ENCODE measurements at regions not wholly inside any gene's neighbourhood (a gene's known extent, or its start where the extent isn't known, plus 50 kb on each side); places are given as distances from the start of the nearest gene placed in this dataset.
"Not testable (repeated sequence)": the region's sequence is repeated elsewhere in the genome, so short reads cannot be mapped to it uniquely, and the experiment has no call there.

GRCh38 chrX:20672476-20672875 lies 405.8 kb upstream of the RPS6KA3 start:
- no peak for DNase-seq
- POLR2A ChIA-PET: no interaction called here
- H3K36me3 Mint-ChIP-seq: no peaks in the 10 kb centered on the region

DNA sequence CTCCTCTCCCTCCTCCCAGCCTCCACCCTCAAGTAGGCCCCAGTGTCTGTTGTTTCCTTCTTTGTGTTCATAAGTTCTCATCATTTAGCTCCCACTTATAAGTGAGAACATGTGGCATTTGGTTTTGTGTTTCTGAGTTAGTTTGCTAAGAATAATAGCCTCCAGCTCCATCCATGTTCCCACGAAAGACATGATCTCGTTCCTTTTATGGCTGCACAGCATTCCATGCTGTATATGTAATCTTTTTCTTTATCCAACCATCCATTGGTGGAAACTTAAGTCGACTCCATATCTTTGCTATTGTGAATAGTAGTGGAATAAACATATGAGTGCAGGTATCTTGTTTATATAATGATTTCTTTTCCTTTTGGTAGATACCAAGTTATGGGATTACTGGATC lies 405.0 kb upstream of the RPS6KA3 start:
- H3K9me3 Mint-ChIP-seq, H3K27me3 Mint-ChIP-seq, H3K36me3 Mint-ChIP-seq, ATAC-seq, POLR2A ChIA-PET, H3K4me3 Mint-ChIP-seq, H3K4me1 Mint-ChIP-seq, DNase-seq, H3K27ac Mint-ChIP-seq: not testable (repeated sequence)

More at GRCh38 chrX:20672476-20672875, 405.8 kb upstream of the RPS6KA3 start:
- ATAC-seq: no peak
- Mint-ChIP-seq H3K27ac (no peak overlapping the region), H3K4me1 (no peaks in the 10 kb centered on the region), H3K4me3 (no peak overlapping the region), H3K27me3 (peaks cover 0 to 5% (median 0%) of the 10 kb centered on the region in 5 donors), H3K9me3 (peaks cover 0 to 2% (median 0%) of the 10 kb centered on the region in 9 donors)

- no peaks in the 10 kb centered on the region for H3K4me1 Mint-ChIP-seq
- no peak overlapping the region for H3K27ac Mint-ChIP-seq
- H3K36me3 Mint-ChIP-seq: no peaks in the 10 kb centered on the region
- H3K4me3 Mint-ChIP-seq: no peak overlapping the region
- DNase-seq: no peak
- no peak for ATAC-seq
- POLR2A ChIA-PET: no interaction called here
- peaks cover 0 to 2% (median 0%) of the 10 kb centered on the region in 9 donors for H3K9me3 Mint-ChIP-seq
- peaks cover 0 to 5% (median 0%) of the 10 kb centered on the region in 5 donors for H3K27me3 Mint-ChIP-seq
Measured at GRCh38 chrX:20670611-20671010, 403.9 kb upstream of the RPS6KA3 start.

DNA sequence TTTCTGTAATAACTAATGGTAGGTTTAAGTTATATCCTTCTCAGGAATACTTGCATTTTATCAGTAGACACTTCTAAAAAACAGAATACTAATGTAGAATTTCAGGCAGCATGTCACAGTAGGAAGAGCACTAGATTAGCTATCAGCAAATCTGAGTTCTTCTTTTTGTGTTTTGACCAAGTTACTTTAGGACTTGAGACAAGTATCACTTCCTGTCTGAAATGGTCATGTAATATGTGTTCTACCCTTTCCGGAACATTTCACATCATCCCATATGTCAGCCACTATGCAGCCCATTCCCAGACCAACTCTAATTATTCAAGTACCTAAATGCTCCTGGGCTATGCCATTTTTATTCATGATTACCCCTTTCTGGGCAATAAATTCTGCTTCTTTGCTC lies 401.8 kb upstream of the RPS6KA3 start:
- ATAC-seq (no peak), DNase-seq (no peak)
- Mint-ChIP-seq H3K4me3 (no peak overlapping the region), H3K9me3 (no peaks in the 10 kb centered on the region), H3K27me3 (peaks cover 0 to 2% (median 0%) of the 10 kb centered on the region in 5 donors), H3K4me1 (no peaks in the 10 kb centered on the region), H3K27ac (no peak overlapping the region), H3K36me3 (no peaks in the 10 kb centered on the region)
- POLR2A ChIA-PET: no interaction called here

- DNase-seq (no peak), ATAC-seq (no peak)
- H3K9me3 Mint-ChIP-seq: peaks cover 0 to 5% (median 0%) of the 10 kb centered on the region in 9 donors
- POLR2A ChIA-PET: no interaction called here
- H3K4me1 Mint-ChIP-seq: no peaks in the 10 kb centered on the region
- peaks cover 0 to 6% (median 0%) of the 10 kb centered on the region in 3 donors for H3K36me3 Mint-ChIP-seq
- H3K27ac Mint-ChIP-seq: no peak overlapping the region
- no peaks in the 10 kb centered on the region for H3K27me3 Mint-ChIP-seq
- no peak overlapping the region for H3K4me3 Mint-ChIP-seq
Measured at GRCh38 chrX:20666331-20666730, 399.6 kb upstream of the RPS6KA3 start.

DNA sequence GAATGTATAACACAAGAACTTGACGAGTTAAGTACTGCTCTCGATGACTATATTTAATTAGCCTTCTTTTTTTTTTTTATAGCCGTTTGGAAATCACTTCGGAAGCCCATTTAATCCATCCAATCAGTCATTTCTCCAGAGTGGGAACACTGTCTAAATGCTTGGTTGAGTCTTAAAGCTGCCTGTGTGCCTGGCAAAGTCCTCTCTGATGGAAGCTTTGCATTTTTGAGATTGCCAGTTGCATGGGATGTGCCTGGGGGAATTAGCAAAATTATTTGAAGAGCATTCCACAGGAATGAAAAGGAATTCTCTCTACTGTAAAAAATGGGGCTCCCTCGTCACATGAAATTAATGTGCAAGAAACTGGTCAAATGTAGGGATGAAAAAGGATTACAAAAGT lies 398.8 kb upstream of the RPS6KA3 start:
- Mint-ChIP-seq H3K9me3 (peaks cover 0 to 5% (median 0%) of the 10 kb centered on the region in 9 donors), H3K4me3 (no peak overlapping the region), H3K27ac (no peak overlapping the region), H3K36me3 (peaks cover 0 to 7% (median 0%) of the 10 kb centered on the region in 3 donors), H3K27me3 (no peaks in the 10 kb centered on the region), H3K4me1 (no peaks in the 10 kb centered on the region)
- DNase-seq: no peak
- POLR2A ChIA-PET: no interaction called here
- no peak for ATAC-seq

- POLR2A ChIA-PET: no interaction called here
- no peak for ATAC-seq
- Mint-ChIP-seq H3K9me3 (peaks cover 0 to 5% (median 0%) of the 10 kb centered on the region in 9 donors), H3K4me1 (no peaks in the 10 kb centered on the region), H3K4me3 (no peak overlapping the region), H3K27ac (no peak overlapping the region), H3K27me3 (no peaks in the 10 kb centered on the region), H3K36me3 (peaks cover 0 to 7% (median 0%) of the 10 kb centered on the region in 3 donors)
- DNase-seq: no peak
Measured at GRCh38 chrX:20664774-20665173, 398.1 kb upstream of the RPS6KA3 start.

DNA sequence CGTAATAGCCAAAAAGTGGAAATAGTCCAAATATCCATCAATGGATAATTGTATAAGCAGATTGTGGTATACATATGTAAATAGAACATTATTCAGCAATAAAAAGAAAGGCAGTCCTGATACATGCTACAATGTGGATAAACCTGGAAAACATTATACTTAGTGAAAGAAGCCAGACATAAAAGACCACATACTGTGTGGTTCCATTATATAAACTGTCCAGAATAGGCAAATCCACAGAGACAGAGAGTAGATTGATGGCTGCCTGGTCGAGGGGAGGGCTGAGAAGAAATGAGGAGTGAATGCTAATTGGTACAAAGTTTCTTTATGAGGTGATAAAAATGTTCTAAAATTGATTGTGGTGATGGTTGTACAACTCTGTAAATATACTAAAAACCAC lies 397.4 kb upstream of the RPS6KA3 start:
- no peak overlapping the region for H3K4me3 Mint-ChIP-seq
- H3K27ac Mint-ChIP-seq: no peak overlapping the region
- ATAC-seq (no peak), DNase-seq (no peak)
- H3K27me3 Mint-ChIP-seq: no peaks in the 10 kb centered on the region
- peaks cover 0 to 5% (median 0%) of the 10 kb centered on the region in 9 donors for H3K9me3 Mint-ChIP-seq
- POLR2A ChIA-PET: no interaction called here
- H3K4me1 Mint-ChIP-seq: no peaks in the 10 kb centered on the region
- peaks cover 0 to 7% (median 0%) of the 10 kb centered on the region in 3 donors for H3K36me3 Mint-ChIP-seq

DNA sequence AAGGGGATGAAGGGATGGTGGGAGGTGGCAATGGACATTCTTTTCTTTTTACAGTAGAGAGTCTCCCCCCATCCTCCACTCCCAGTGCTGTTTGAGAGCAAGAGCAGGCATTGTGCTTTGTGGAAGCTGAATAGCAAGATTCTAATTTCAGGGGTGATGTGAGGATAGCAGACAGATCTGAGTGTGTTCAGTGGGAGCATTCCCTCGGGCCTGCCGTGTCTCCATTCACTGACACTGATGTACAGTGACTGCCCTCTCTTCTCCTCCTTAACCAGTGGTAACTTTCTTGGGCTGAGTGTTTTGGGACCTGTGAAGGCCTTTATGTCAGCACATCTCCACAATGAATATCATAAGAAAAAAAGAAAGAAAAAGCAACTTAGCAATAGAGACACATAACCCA lies 396.6 kb upstream of the RPS6KA3 start:
- Mint-ChIP-seq H3K4me3 (no peak overlapping the region), H3K36me3 (peaks cover 0 to 7% (median 0%) of the 10 kb centered on the region in 3 donors), H3K27me3 (peaks cover 0 to 1% (median 0%) of the 10 kb centered on the region in 5 donors), H3K27ac (no peak overlapping the region), H3K4me1 (no peaks in the 10 kb centered on the region), H3K9me3 (peaks cover 0 to 5% (median 0%) of the 10 kb centered on the region in 9 donors)
- DNase-seq: no peak
- POLR2A ChIA-PET: no interaction called here
- ATAC-seq: no peak

GRCh38 chrX:20656721-20657120 lies 390.0 kb upstream of the RPS6KA3 start:
- H3K36me3 Mint-ChIP-seq: peaks cover 0 to 4% (median 0%) of the 10 kb centered on the region in 3 donors
- no peak for ATAC-seq
- H3K27me3 Mint-ChIP-seq: peaks cover 0 to 1% (median 0%) of the 10 kb centered on the region in 5 donors
- no peak overlapping the region for H3K4me3 Mint-ChIP-seq
- no peak for DNase-seq
- H3K9me3 Mint-ChIP-seq: peaks cover 0 to 9% (median 0%) of the 10 kb centered on the region in 9 donors
- no peak overlapping the region for H3K27ac Mint-ChIP-seq
- no peaks in the 10 kb centered on the region for H3K4me1 Mint-ChIP-seq
- POLR2A ChIA-PET: no interaction called here

- Mint-ChIP-seq H3K9me3 (peaks cover 0 to 6% (median 0%) of the 10 kb centered on the region in 9 donors), H3K4me1 (no peaks in the 10 kb centered on the region), H3K27me3 (peaks cover 0 to 1% (median 0%) of the 10 kb centered on the region in 5 donors), H3K36me3 (no peaks in the 10 kb centered on the region), H3K27ac (no peak overlapping the region), H3K4me3 (no peak overlapping the region)
- POLR2A ChIA-PET: no interaction called here
- DNase-seq: no peak
- ATAC-seq: no peak
Measured at GRCh38 chrX:20654596-20655106, 387.9 kb upstream of the RPS6KA3 start.

DNA sequence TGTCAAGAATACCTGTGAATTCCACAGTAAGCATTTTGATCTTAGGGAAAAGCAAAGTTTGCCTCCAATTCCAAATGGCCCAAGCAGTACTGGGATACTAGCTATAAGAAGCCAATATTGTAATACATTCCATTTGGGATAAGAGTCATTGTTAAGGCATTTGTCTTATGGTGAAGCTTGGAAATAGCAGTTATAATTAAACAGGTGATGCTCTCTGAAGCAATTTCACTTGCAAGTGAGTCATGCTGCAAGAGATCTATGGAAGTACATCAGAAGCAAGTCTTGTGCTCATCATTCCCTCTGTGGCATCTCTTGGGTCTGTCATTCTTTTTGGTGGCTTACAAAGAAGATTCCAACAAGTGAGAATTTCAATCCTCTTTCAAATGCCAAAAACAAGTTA lies 386.4 kb upstream of the RPS6KA3 start:
- H3K27me3 Mint-ChIP-seq: peaks cover 0 to 1% (median 0%) of the 10 kb centered on the region in 5 donors
- no peaks in the 10 kb centered on the region for H3K36me3 Mint-ChIP-seq
- no peaks in the 10 kb centered on the region for H3K4me1 Mint-ChIP-seq
- no peak for ATAC-seq
- POLR2A ChIA-PET: no interaction called here
- no peak overlapping the region for H3K27ac Mint-ChIP-seq
- peaks cover 0 to 6% (median 0%) of the 10 kb centered on the region in 9 donors for H3K9me3 Mint-ChIP-seq
- no peak for DNase-seq
- no peak overlapping the region for H3K4me3 Mint-ChIP-seq

- Mint-ChIP-seq H3K27ac (no peak overlapping the region), H3K27me3 (peaks cover 0 to 11% (median under 1%) of the 10 kb centered on the region in 5 donors)
Measured at GRCh38 chrX:20641954-20642353, 375.2 kb upstream of the RPS6KA3 start.

DNA sequence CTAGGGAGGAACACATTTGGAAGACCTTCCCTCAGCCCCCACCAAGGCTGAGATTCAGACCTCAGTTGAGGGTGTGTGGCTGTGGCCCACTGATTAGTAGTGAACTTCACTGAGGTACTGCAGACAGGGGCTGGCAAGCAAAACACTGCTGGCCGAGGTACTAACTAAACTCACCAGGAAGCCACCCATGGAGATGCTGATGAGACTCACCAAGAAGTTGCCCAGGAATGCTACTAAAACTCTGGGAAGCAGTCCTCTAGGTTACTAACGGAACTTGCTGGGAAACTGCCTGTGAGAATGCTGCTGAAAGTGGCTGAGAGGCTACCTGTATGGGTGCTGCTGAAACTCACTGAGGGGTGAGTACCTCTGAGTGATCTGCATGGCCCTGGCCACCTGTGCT lies 372.4 kb upstream of the RPS6KA3 start:
- Mint-ChIP-seq H3K27me3 (peaks cover 0 to 11% (median 0%) of the 10 kb centered on the region in 5 donors), H3K36me3 (no peaks in the 10 kb centered on the region), H3K4me3 (no peak overlapping the region), H3K27ac (no peak overlapping the region), H3K4me1 (no peaks in the 10 kb centered on the region), H3K9me3 (peaks cover 0 to 4% (median 0%) of the 10 kb centered on the region in 9 donors)
- POLR2A ChIA-PET: no interaction called here
- DNase-seq (no peak), ATAC-seq (no peak)

More at GRCh38 chrX:20641954-20642353, 375.2 kb upstream of the RPS6KA3 start:
- Mint-ChIP-seq H3K4me3 (no peak overlapping the region), H3K36me3 (no peaks in the 10 kb centered on the region), H3K9me3 (peaks cover 0 to 8% (median 0%) of the 10 kb centered on the region in 9 donors), H3K4me1 (no peaks in the 10 kb centered on the region)
- no peak for DNase-seq
- ATAC-seq: no peak
- POLR2A ChIA-PET: no interaction called here
